Chondrocyte (in vitro differentiated cells): ENCODE measurements at regions not wholly inside any gene's neighbourhood (a gene's known extent, or its start where the extent isn't known, plus 50 kb on each side); places are given as distances from the start of the nearest gene placed in this dataset.

Experiments used
- DNase-seq: peaks from one replicate; pipeline ENCODE4 v3.0.0; 2021; ENCODE audit warnings: mixed read lengths, low spot score
- H3K27ac Mint-ChIP-seq: one replicate; pipeline ENCODE4 v1.8.0; 2021; ENCODE audit warnings: mild to moderate bottlenecking, moderate library complexity, mixed read lengths; ENCODE audit not compliant: unreplicated experiment
- H3K27me3 Mint-ChIP-seq: 2 replicates; pipeline ENCODE4 v1.8.0; 2021; ENCODE audit warnings: low read depth, mixed read lengths
- H3K36me3 Mint-ChIP-seq: 2 replicates; pipeline ENCODE4 v1.8.0; 2021; ENCODE audit warnings: low read depth, mixed read lengths
- H3K4me1 Mint-ChIP-seq: 2 replicates; pipeline ENCODE4 v1.8.0; 2021; ENCODE audit warnings: low read depth, mild to moderate bottlenecking, mixed read lengths
- H3K4me3 Mint-ChIP-seq: one replicate; pipeline ENCODE4 v1.8.0; 2021; ENCODE audit warnings: mild to moderate bottlenecking, moderate library complexity, mixed read lengths; ENCODE audit not compliant: unreplicated experiment
- H3K9me3 Mint-ChIP-seq: 2 replicates; pipeline ENCODE4 v1.8.0; 2021; ENCODE audit warnings: low read depth, mixed read lengths
- TF ChIP-seq, protein P1 (sequence below): fragments of 200-600 bp; sonication (generic); IDR thresholded peaks from 2 replicates; pipeline ENCODE4 v1.5.0; 2021; ENCODE audit warnings: antibody characterized with exemption, mild to moderate bottlenecking, moderate library complexity

DNA sequence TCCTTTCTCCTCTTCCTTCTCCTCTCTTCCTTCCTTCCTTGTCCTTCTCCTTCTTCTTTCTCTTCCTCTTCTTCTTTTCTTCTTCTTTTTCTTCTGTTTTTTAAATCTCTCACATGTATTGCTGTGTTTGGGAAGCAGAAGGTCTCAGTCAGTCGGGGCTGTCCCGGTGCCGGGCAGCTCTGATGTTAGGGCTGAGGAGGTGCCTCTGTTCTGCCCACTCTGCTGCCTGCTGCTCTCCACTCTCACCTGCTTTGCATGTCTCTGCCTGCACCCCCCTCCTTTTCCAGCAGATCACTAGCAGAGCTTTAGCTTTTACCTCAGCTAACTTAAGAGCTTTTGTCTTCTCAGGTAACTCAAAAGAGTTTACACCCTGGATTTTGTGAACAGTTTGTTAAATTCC, 276.6 kb downstream of the CHRM3 start:
- Mint-ChIP-seq H3K27me3 (no peaks in the 10 kb centered on the region), H3K4me3 (no peak overlapping the region), H3K4me1 (no peaks in the 10 kb centered on the region), H3K36me3 (no peaks in the 10 kb centered on the region), H3K27ac (no peak overlapping the region), H3K9me3 (no peaks in the 10 kb centered on the region)
- TF ChIP-seq, protein P1, sequence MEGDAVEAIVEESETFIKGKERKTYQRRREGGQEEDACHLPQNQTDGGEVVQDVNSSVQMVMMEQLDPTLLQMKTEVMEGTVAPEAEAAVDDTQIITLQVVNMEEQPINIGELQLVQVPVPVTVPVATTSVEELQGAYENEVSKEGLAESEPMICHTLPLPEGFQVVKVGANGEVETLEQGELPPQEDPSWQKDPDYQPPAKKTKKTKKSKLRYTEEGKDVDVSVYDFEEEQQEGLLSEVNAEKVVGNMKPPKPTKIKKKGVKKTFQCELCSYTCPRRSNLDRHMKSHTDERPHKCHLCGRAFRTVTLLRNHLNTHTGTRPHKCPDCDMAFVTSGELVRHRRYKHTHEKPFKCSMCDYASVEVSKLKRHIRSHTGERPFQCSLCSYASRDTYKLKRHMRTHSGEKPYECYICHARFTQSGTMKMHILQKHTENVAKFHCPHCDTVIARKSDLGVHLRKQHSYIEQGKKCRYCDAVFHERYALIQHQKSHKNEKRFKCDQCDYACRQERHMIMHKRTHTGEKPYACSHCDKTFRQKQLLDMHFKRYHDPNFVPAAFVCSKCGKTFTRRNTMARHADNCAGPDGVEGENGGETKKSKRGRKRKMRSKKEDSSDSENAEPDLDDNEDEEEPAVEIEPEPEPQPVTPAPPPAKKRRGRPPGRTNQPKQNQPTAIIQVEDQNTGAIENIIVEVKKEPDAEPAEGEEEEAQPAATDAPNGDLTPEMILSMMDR: no peak
- no peak for DNase-seq

DNA sequence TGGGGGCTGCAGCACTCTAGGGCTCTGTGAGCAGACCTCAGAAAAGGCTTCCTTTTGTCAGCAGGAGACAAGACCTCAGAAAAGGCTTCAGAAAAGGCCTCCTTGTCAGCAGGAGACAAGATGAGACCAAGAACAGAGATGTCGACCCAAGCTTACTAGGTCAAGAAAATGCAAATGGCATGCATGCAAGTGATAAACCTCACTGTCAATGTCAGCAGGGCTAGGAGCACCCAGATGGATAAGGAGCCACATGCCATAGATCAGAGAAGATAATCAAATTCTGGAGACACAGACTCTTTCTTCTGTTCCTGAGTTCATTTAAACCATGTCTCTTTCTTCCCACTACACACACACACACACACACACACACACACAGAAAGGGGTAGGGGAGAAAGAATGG, 285.9 kb downstream of the CHRM3 start:
- peaks cover 13% of the 10 kb centered on the region for H3K27me3 Mint-ChIP-seq
- DNase-seq: no peak
- H3K9me3 Mint-ChIP-seq: no peaks in the 10 kb centered on the region
- TF ChIP-seq, protein P1: no peak
- H3K4me3 Mint-ChIP-seq: no peak overlapping the region
- no peaks in the 10 kb centered on the region for H3K36me3 Mint-ChIP-seq
- H3K4me1 Mint-ChIP-seq: no peaks in the 10 kb centered on the region
- no peak overlapping the region for H3K27ac Mint-ChIP-seq

DNA sequence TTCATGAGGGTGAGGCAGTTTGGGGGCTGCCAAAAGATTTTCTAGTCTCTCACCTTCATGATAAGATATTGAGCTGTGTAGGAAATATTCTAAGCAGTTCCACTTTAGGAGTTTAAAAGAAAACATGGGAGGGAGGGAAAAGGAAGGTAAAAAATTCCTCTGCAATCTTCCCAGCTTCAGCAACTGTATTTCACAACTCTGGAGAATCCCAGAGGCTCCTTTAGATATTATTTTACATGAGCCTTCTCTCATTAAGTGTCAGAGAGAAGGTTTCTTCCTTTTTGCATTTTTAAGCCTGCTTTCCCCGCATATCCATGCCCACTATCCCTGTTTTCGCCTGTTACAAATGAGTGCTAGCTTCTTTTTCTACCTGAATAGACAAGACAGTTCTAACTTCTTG, 289.4 kb downstream of the CHRM3 start:
- no peak overlapping the region for H3K4me3 Mint-ChIP-seq
- no peaks in the 10 kb centered on the region for H3K36me3 Mint-ChIP-seq
- TF ChIP-seq, protein P1: no peak
- no peaks in the 10 kb centered on the region for H3K9me3 Mint-ChIP-seq
- no peak overlapping the region for H3K27ac Mint-ChIP-seq
- H3K4me1 Mint-ChIP-seq: no peaks in the 10 kb centered on the region
- H3K27me3 Mint-ChIP-seq: peaks cover 11% of the 10 kb centered on the region
- no peak for DNase-seq

DNA sequence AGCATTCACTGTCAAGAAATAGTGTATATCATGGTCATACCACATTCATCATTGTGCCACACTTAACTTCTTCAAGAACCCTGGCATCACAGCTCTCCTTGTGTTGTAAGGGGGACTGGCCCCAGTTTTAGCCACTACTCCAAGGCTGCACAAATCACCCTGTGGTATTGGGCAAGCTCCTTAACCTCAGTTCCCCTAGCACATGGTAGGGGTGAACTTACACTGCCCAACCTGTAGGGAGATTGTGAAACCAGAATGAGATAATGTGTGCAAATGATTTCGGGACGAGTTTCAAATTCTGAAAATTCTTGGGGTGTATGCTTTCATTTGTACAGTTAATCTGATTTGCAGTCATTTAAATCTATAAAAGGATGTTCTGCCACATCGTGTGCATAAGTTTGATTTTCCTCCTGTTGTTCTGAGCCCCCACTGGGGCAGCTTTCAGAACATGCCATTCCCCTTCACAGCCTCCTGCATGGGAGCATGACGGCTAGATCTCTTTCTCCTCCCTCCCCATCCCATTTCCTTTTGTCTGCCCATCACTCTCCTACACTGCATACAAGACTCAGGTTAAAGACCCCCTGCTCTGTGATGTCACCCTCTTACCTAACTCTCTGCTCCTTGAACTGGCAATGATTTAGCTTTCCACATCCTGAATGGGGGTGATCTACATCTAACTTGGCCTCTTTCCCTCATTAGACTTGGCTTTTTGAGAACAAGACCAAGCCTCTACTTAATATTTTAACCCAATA, 290.3 kb downstream of the CHRM3 start:
- Mint-ChIP-seq H3K4me3 (no peak overlapping the region), H3K4me1 (no peaks in the 10 kb centered on the region), H3K27me3 (peaks cover 11% of the 10 kb centered on the region), H3K9me3 (no peaks in the 10 kb centered on the region), H3K36me3 (no peaks in the 10 kb centered on the region), H3K27ac (no peak overlapping the region)
- TF ChIP-seq, protein P1: no peak
- no peak for DNase-seq

DNA sequence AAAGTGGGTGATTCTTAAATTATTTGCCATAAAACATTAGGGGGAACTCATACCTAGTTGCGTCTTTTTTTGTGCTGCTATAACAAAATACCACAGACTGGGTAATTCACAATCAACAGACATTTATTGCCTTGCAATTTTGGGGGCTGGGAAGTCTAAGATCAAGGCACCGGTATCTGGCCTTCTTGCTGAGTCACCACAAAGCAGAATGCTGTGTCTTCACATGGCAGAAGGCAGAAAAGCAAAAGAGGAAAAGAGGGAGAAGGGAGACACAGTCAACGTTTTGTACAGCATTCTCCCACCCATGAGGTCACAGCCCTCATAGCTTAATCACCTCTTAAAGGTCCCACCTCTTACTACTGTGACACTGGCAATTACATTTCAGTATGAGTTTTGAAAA, 291.0 kb downstream of the CHRM3 start:
- no peak overlapping the region for H3K4me3 Mint-ChIP-seq
- H3K9me3 Mint-ChIP-seq: no peaks in the 10 kb centered on the region
- H3K27ac Mint-ChIP-seq: no peak overlapping the region
- H3K4me1 Mint-ChIP-seq: no peaks in the 10 kb centered on the region
- H3K27me3 Mint-ChIP-seq: peaks cover 11% of the 10 kb centered on the region
- TF ChIP-seq, protein P1: no peak
- no peaks in the 10 kb centered on the region for H3K36me3 Mint-ChIP-seq
- no peak for DNase-seq
